MCF 10A (cell line): ENCODE measurements at regions not wholly inside any gene's neighbourhood (a gene's known extent, or its start where the extent isn't known, plus 50 kb on each side); places are given as distances from the start of the nearest gene placed in this dataset.

Source experiments
- BruUV-seq: library from RNA; stranded (reverse); fragments of 400-500 nt; replicated peaks from 2 replicates; lab custom pipeline; 2021; lab: Mats Ljungman, UMichigan
- CTCF ChIA-PET: fragments of 300-600 bp; sonication (Branson Sonifier 250); formaldehyde crosslinking; extraction: SDS; loops from one replicate; lab custom pipeline; 2021; ENCODE audit warnings: antibody characterized with exemption, inconsistent platforms; lab: Yijun Ruan, JAX
- POLR2A ChIA-PET: fragments of 300-600, 350-650 bp; sonication (Branson Sonifier 250); formaldehyde crosslinking; extraction: SDS; loops from one replicate; lab custom pipeline; 2020; ENCODE audit warnings: antibody characterized with exemption, inconsistent platforms; lab: Yijun Ruan, JAX
- DNase-seq: peaks from one replicate; pipeline ENCODE4 v3.0.0-alpha.2; 2018; ENCODE audit not compliant: unreplicated experiment
- H3K27ac Mint-ChIP-seq: one replicate; pipeline ENCODE4 v1.8.0; 2022; ENCODE audit warnings: mild to moderate bottlenecking, low read depth, mixed read lengths; ENCODE audit not compliant: unreplicated experiment
- H3K27me3 Mint-ChIP-seq: one replicate; pipeline ENCODE4 v1.8.0; 2022; ENCODE audit warnings: mixed read lengths; ENCODE audit not compliant: insufficient read depth, unreplicated experiment
- H3K36me3 Mint-ChIP-seq: one replicate; pipeline ENCODE4 v1.8.0; 2022; ENCODE audit warnings: mild to moderate bottlenecking, moderate library complexity, mixed read lengths; ENCODE audit not compliant: insufficient read depth, unreplicated experiment
- H3K4me1 Mint-ChIP-seq: one replicate; pipeline ENCODE4 v1.8.0; 2022; ENCODE audit warnings: mixed read lengths; ENCODE audit not compliant: insufficient read depth, unreplicated experiment
- H3K4me3 Mint-ChIP-seq: one replicate; pipeline ENCODE4 v1.8.0; 2022; ENCODE audit warnings: mild to moderate bottlenecking, moderate library complexity, mixed read lengths; ENCODE audit not compliant: unreplicated experiment
- H3K9me3 Mint-ChIP-seq: one replicate; pipeline ENCODE4 v1.8.0; 2022; ENCODE audit warnings: mixed read lengths; ENCODE audit not compliant: unreplicated experiment
- CTCF ChIP-seq: fragments of 200-600 bp; IDR thresholded peaks from one replicate; pipeline ENCODE4 v1.8.0; 2022; ENCODE audit warnings: antibody characterized with exemption, mild to moderate bottlenecking; ENCODE audit not compliant: unreplicated experiment
- intact Hi-C: fragments of 100-400 bp; cut with micrococcal nuclease; formaldehyde crosslinking; loops from 2 replicates; pipeline ENCODE4 v1.14.1; 2022

GRCh38 chr5:35476797-35477196 is 140.9 kb upstream of the SPEF2 start:
- POLR2A ChIA-PET, result no interaction called here
- TF ChIP-seq CTCF, result no peak
- CTCF ChIA-PET, result interaction anchor here (0.6 to 1.0 kb wide), 2 partner anchors 173 to 449 kb away, joined by 4 to 6 read pairs; no protein-coding TSS in a partner anchor
- Mint-ChIP-seq H3K9me3 (no peaks in the 10 kb centered on the region), H3K27ac (no peak overlapping the region), H3K27me3 (no peaks in the 10 kb centered on the region), H3K4me3 (no peak overlapping the region), H3K36me3 (no peaks in the 10 kb centered on the region), H3K4me1 (peaks cover 7% of the 10 kb centered on the region)
- intact Hi-C loops, result no loop called here
- no peak for DNase-seq
- BruUV-seq, result no TSS peak

GRCh38 chr5:35476036-35476435 is 141.6 kb upstream of the SPEF2 start:
- DNase-seq, result no peak
- Mint-ChIP-seq H3K9me3 (no peaks in the 10 kb centered on the region), H3K36me3 (no peaks in the 10 kb centered on the region), H3K4me3 (no peak overlapping the region), H3K4me1 (peaks cover 11% of the 10 kb centered on the region), H3K27ac (no peak overlapping the region), H3K27me3 (no peaks in the 10 kb centered on the region)
- ChIA-PET POLR2A (no interaction called here), CTCF (interaction anchor here (0.6 kb wide), 1 partner anchor 174 kb away, joined by 4 read pairs; no protein-coding TSS in a partner anchor)
- intact Hi-C loops, result no loop called here
- BruUV-seq, result no TSS peak
- no peak for TF ChIP-seq CTCF

- ChIA-PET POLR2A (interaction anchor here (0.7 kb wide), 1 partner anchor 157 kb away, joined by 3 read pairs; no protein-coding TSS in a partner anchor), CTCF (interaction anchor here (0.6 kb wide), 1 partner anchor 38 kb away, joined by 3 read pairs; no protein-coding TSS in a partner anchor)
- TF ChIP-seq CTCF, result no peak
- H3K27ac Mint-ChIP-seq, result no peak overlapping the region
- intact Hi-C loops, result no loop called here
- no peak overlapping the region for H3K4me3 Mint-ChIP-seq
- no peaks in the 10 kb centered on the region for H3K9me3 Mint-ChIP-seq
- no peaks in the 10 kb centered on the region for H3K36me3 Mint-ChIP-seq
- peaks cover 10% of the 10 kb centered on the region for H3K4me1 Mint-ChIP-seq
- DNase-seq, result no peak
- BruUV-seq, result no TSS peak
- H3K27me3 Mint-ChIP-seq, result no peaks in the 10 kb centered on the region
Observed at GRCh38 chr5:35473589-35473988, 144.1 kb upstream of the SPEF2 start.

- Mint-ChIP-seq H3K27ac (no peak overlapping the region), H3K36me3 (no peaks in the 10 kb centered on the region), H3K9me3 (no peaks in the 10 kb centered on the region), H3K4me1 (peaks cover 10% of the 10 kb centered on the region), H3K4me3 (no peak overlapping the region), H3K27me3 (no peaks in the 10 kb centered on the region)
- BruUV-seq, result no TSS peak
- ChIA-PET CTCF (no interaction called here), POLR2A (no interaction called here)
- TF ChIP-seq CTCF, result no peak
- peak; percentile 34 for DNase-seq
- intact Hi-C loops, result no loop called here
Observed at GRCh38 chr5:35470866-35471265, 146.8 kb upstream of the SPEF2 start.
